AML-193 (cell line): ENCODE measurements at regions not wholly inside any gene's neighbourhood (a gene's known extent, or its start where the extent isn't known, plus 50 kb on each side); places are given as distances from the start of the nearest gene placed in this dataset.
"Not testable (repeated sequence)": the region's sequence is repeated elsewhere in the genome, so short reads cannot be mapped to it uniquely, and the experiment has no call there.

Experiments
- DNase-seq, 2 experiments: peaks; one replicate each; lab custom pipeline; 2025; lab: John Stamatoyannopoulos, UW

GRCh38 chr10:31124852-31125251 is 93.2 kb upstream of the ZNF438 start:
- no peak for DNase-seq

GRCh38 chr10:31125789-31126188 is 94.1 kb upstream of the ZNF438 start:
- DNase-seq = no peak

GRCh38 chr10:31126593-31126992 is 94.9 kb upstream of the ZNF438 start:
- no peak for DNase-seq

- no peak for DNase-seq
These were observed 96.9 kb upstream of the ZNF438 start for GRCh38 chr10:31128536-31128935.

- DNase-seq = no peak
These were observed 97.6 kb upstream of the ZNF438 start for GRCh38 chr10:31129271-31129670.

- no peak for DNase-seq
These were observed 98.3 kb upstream of the ZNF438 start for GRCh38 chr10:31129880-31130405.

GRCh38 chr10:31130406-31130805 is 98.7 kb upstream of the ZNF438 start:
- no peak for DNase-seq

GRCh38 chr10:31131251-31131650 is 99.6 kb upstream of the ZNF438 start:
- no peak for DNase-seq

- no peak for DNase-seq
These were observed 101.1 kb upstream of the ZNF438 start for GRCh38 chr10:31132681-31133244.

GRCh38 chr10:31133251-31133791 is 101.7 kb upstream of the ZNF438 start:
- DNase-seq = no peak

GRCh38 chr10:31133792-31134310 is 102.2 kb upstream of the ZNF438 start:
- peak; percentile 46 to 66 for DNase-seq

- peak in 1 of 2 experiments; percentile 31 for DNase-seq
These were observed 102.8 kb upstream of the ZNF438 start for GRCh38 chr10:31134311-31134952.

- DNase-seq = no peak
These were observed 103.5 kb upstream of the ZNF438 start for GRCh38 chr10:31135171-31135570.

GRCh38 chr10:31135791-31136190 is 104.1 kb upstream of the ZNF438 start:
- not testable (repeated sequence) for DNase-seq

GRCh38 chr10:31136386-31136785 is 104.7 kb upstream of the ZNF438 start:
- no peak for DNase-seq

GRCh38 chr10:31136930-31137885 is 105.5 kb upstream of the ZNF438 start:
- peak; percentile 5 to 15 for DNase-seq

- peak; percentile 40 to 47 for DNase-seq
These were observed 106.4 kb upstream of the ZNF438 start for GRCh38 chr10:31138026-31138553.

GRCh38 chr10:31139497-31139896 is 107.8 kb upstream of the ZNF438 start:
- DNase-seq = no peak

GRCh38 chr10:31140716-31141115 is 109.1 kb upstream of the ZNF438 start:
- DNase-seq = no peak

GRCh38 chr10:31142026-31142425 is 110.4 kb upstream of the ZNF438 start:
- no peak for DNase-seq

GRCh38 chr10:31143331-31143935 is 111.8 kb upstream of the ZNF438 start:
- DNase-seq = no peak
